OCI-LY7 (cell line): ENCODE measurements at regions not wholly inside any gene's neighbourhood (a gene's known extent, or its start where the extent isn't known, plus 50 kb on each side); places are given as distances from the start of the nearest gene placed in this dataset.

Experiments used
- BruUV-seq: library from RNA; stranded (reverse); fragments of 400-500 nt; replicated peaks from 2 replicates; lab custom pipeline; 2021; lab: Mats Ljungman, UMichigan
- CTCF ChIA-PET: fragments of 300-600 bp; sonication (Branson Sonifier 250); formaldehyde crosslinking; loops from one replicate; lab custom pipeline; 2022; ENCODE audit warnings: antibody characterized with exemption; ENCODE audit not compliant: unreplicated experiment; lab: Charles Lee
- POLR2A ChIA-PET: fragments of 300-600 bp; sonication (Branson Sonifier 250); formaldehyde crosslinking; loops from one replicate; lab custom pipeline; 2022; ENCODE audit warnings: antibody characterized with exemption; lab: Charles Lee
- DNase-seq: peaks from one replicate; pipeline ENCODE4 v3.0.0-alpha.2; 2015; ENCODE audit warnings: low spot score
- H2AFZ ChIP-seq: fragments of 200-600 bp; sonication (generic), shearing (Covaris generic); 2 replicates; pipeline ENCODE4 v1.6.1; 2014; ENCODE audit warnings: mild to moderate bottlenecking, antibody characterized with exemption, low read length, moderate library complexity
- H3K27ac ChIP-seq: fragments of 200-600 bp; sonication (generic); 2 replicates; pipeline ENCODE4 v1.5.1; 2014; ENCODE audit warnings: mixed run types, low read depth, mild to moderate bottlenecking, moderate library complexity, low read length, inconsistent platforms; ENCODE audit not compliant: poor library complexity, severe bottlenecking
- H3K36me3 ChIP-seq: fragments of 200-600 bp; sonication (generic); 2 replicates; pipeline ENCODE4 v1.6.1; 2014; ENCODE audit warnings: mild to moderate bottlenecking, antibody characterized with exemption, low read length, moderate library complexity, mixed read lengths; ENCODE audit not compliant: insufficient read depth
- H3K4me1 ChIP-seq: fragments of 200-600 bp; sonication (generic); 2 replicates; pipeline ENCODE4 v1.5.1; 2014; ENCODE audit warnings: mild to moderate bottlenecking, low read length; ENCODE audit not compliant: insufficient read depth, poor library complexity, severe bottlenecking
- H3K4me2 ChIP-seq: fragments of 200-600 bp; sonication (generic); 2 replicates; pipeline ENCODE4 v1.6.1; 2014; ENCODE audit warnings: mild to moderate bottlenecking, low read length
- H3K4me3 ChIP-seq: fragments of 200-600 bp; sonication (generic); 2 replicates; pipeline ENCODE4 v1.5.1; 2014; ENCODE audit warnings: mild to moderate bottlenecking, low read depth, low read length; ENCODE audit not compliant: poor library complexity, severe bottlenecking
- H3K79me2 ChIP-seq: fragments of 200-600 bp; sonication (generic); 2 replicates; pipeline ENCODE4 v1.6.1; 2016; ENCODE audit warnings: low read depth, mild to moderate bottlenecking, low read length, moderate library complexity, mixed read lengths; ENCODE audit not compliant: insufficient read depth
- H3K9me2 ChIP-seq: fragments of 200-600 bp; sonication (generic); 2 replicates; pipeline ENCODE4 v1.6.1; 2016; ENCODE audit warnings: mild to moderate bottlenecking, low read length, mixed read lengths; ENCODE audit not compliant: insufficient read depth
- H3K9me3 ChIP-seq: fragments of 200-600 bp; sonication (generic); 2 replicates; pipeline ENCODE4 v1.6.1; 2014; ENCODE audit warnings: mild to moderate bottlenecking, mixed run types, low read length, mixed read lengths
- H4K20me1 ChIP-seq: fragments of 200-600 bp; sonication (generic); 2 replicates; pipeline ENCODE4 v1.6.1; 2014; ENCODE audit warnings: mild to moderate bottlenecking, antibody characterized with exemption, low read length, moderate library complexity, mixed read lengths; ENCODE audit not compliant: insufficient read depth
- CTCF ChIP-seq: fragments of 200-600 bp; sonication (generic); conservative IDR thresholded peaks from 2 replicates; pipeline ENCODE4 v1.5.1; 2014; ENCODE audit warnings: mild to moderate bottlenecking, antibody characterized with exemption, low read length, moderate library complexity, mixed read lengths
- EZH2phosphoT487 ChIP-seq: fragments of 200-600 bp; sonication (generic); IDR thresholded peaks from 2 replicates; pipeline ENCODE4 v1.6.1; 2018; ENCODE audit warnings: low read depth, borderline replicate concordance, mild to moderate bottlenecking, mixed run types, antibody characterized with exemption, low read length, moderate library complexity, mixed read lengths
- intact Hi-C: fragments of 100-400 bp; cut with micrococcal nuclease; formaldehyde crosslinking; loops from one replicate; pipeline ENCODE4 v1.10.0; 2022; ENCODE audit not compliant: unreplicated experiment

DNA sequence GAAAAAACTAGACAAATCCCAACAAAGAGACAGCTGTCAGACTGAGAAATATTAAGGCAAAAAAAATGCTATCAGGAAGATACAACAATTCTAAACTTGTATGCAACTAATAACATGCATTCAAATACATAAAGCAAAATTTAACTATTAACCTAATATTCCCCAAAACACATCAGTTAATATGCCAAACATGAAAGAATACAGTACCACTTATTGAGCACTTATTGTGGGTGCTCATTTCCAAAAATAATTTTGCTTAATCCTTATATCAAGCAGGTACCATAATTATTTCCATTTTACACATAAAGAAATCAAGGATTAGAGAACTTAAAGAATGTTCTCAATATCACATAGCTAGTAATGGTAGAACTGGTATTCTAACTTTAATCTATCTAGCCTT, 67.7 kb upstream of the HMGXB4 start:
- Histone ChIP-seq H3K4me2 (no peak overlapping the region), H3K4me3 (no peak overlapping the region), H3K36me3 (no peaks in the 10 kb centered on the region), H3K4me1 (no peaks in the 10 kb centered on the region), H2AFZ (no peak overlapping the region), H3K9me2 (no peaks in the 10 kb centered on the region), H3K79me2 (no peaks in the 10 kb centered on the region), H3K27ac (no peak overlapping the region), H3K9me3 (no peaks in the 10 kb centered on the region; the same call in 1 of the 2 replicates), H4K20me1 (no peaks in the 10 kb centered on the region)
- intact Hi-C loops: no loop called here
- ChIA-PET CTCF (no interaction called here), POLR2A (interaction anchor here (0.6 to 0.7 kb wide), 2 partner anchors 33 to 1168 kb away, joined by 3 read pairs; no protein-coding TSS in a partner anchor)
- BruUV-seq: no TSS peak
- DNase-seq: no peak
- TF ChIP-seq CTCF (no peak), EZH2phosphoT487 (no peak)

- Histone ChIP-seq H3K4me2 (no peak overlapping the region), H3K4me1 (no peaks in the 10 kb centered on the region), H4K20me1 (no peaks in the 10 kb centered on the region), H3K79me2 (no peaks in the 10 kb centered on the region), H2AFZ (no peak overlapping the region), H3K4me3 (no peak overlapping the region), H3K36me3 (no peaks in the 10 kb centered on the region), H3K9me2 (no peaks in the 10 kb centered on the region), H3K9me3 (no peaks in the 10 kb centered on the region; the same call in 1 of the 2 replicates), H3K27ac (no peak overlapping the region)
- no peak for DNase-seq
- intact Hi-C loops: no loop called here
- ChIA-PET POLR2A (no interaction called here), CTCF (no interaction called here)
- TSS peak; percentile 19 for BruUV-seq
- no peak for TF ChIP-seq CTCF
These were observed 65.9 kb upstream of the HMGXB4 start for GRCh38 chr22:35191412-35191811.

DNA sequence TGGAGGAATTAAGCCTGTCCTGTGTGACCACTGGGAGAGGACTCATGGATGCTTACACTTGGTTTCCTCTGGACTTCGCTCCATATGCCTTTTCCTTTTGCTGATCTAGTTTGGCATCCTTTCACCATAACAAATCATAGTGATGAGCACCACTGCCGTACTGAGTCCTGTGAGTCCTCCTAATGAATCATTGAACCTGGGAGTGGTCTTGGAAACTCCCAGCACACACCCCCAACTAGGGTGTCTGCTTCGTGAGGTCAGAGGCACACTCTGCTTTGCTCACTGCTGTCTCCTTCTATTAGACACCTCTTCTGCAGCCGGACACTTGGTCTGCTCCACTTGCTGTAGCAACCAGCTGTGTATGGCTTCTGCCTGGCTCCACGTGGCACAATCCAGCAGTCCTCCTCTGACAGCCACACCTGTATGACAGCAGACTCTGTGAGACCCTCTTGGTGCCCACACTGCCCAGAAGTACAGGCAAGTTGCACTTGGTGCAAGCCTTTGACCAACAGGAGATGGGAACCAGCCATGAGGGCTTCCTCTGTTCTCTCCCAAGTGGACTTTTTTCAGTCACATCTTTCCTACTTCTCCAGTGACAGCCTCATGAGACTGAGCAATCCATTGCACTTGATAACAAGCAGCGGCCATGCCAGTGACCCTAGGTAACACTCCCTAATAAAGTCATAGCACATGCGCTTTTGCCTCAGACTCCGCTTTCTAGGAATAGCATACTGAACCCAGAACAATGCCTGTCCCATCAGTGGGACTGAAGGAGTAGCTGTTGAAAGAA, 65.0 kb upstream of the HMGXB4 start:
- no peak for DNase-seq
- no peak overlapping the region for H3K4me2 ChIP-seq
- no peaks in the 10 kb centered on the region for H3K36me3 ChIP-seq
- TF ChIP-seq CTCF (no peak), EZH2phosphoT487 (no peak)
- intact Hi-C loops: no loop called here
- ChIA-PET CTCF (no interaction called here), POLR2A (no interaction called here)
- H4K20me1 ChIP-seq: no peaks in the 10 kb centered on the region
- no peak overlapping the region for H2AFZ ChIP-seq
- no peaks in the 10 kb centered on the region for H3K79me2 ChIP-seq
- H3K9me3 ChIP-seq: no peaks in the 10 kb centered on the region; the same call in 1 of the 2 replicates
- no TSS peak for BruUV-seq
- no peaks in the 10 kb centered on the region for H3K4me1 ChIP-seq
- H3K27ac ChIP-seq: no peak overlapping the region
- H3K9me2 ChIP-seq: no peaks in the 10 kb centered on the region
- no peak overlapping the region for H3K4me3 ChIP-seq
